HG02970 (cell line): ENCODE measurements at regions not wholly inside any gene's neighbourhood (a gene's known extent, or its start where the extent isn't known, plus 50 kb on each side); places are given as distances from the start of the nearest gene placed in this dataset.
"Not testable (repeated sequence)": the region's sequence is repeated elsewhere in the genome, so short reads cannot be mapped to it uniquely, and the experiment has no call there.

Experiments used
- ATAC-seq: cut with Tn5 transposase; IDR thresholded peaks from one replicate; pipeline ENCODE4 v1.9.1; 2021; ENCODE audit warnings: mild to moderate bottlenecking, moderate library complexity, moderate number of reproducible peaks; ENCODE audit not compliant: unreplicated experiment, low FRiP score

GRCh38 chr2:138423745-138424144, 77.8 kb upstream of the SPOPL start:
- no peak for ATAC-seq

GRCh38 chr2:138424436-138425140, 77.0 kb upstream of the SPOPL start:
- no peak for ATAC-seq

DNA sequence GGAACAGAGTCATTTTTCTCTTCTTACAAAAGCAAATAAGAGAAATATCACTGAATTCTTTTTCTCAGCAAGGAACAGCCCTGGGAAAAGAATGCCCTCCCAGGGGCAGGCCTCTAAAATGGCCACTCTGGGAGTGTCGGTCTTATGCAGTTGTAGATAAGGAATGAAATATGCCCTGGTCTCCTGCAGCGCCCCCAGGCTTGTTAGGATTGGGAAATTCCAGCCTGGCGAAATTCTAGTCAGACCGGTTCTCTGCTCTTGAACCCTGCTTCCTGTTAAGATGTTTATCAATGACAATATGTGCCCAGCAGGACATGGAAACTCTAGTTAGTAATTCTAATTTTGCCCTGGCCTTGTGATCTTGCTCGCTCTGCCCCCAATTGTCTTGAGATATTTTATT, 75.5 kb upstream of the SPOPL start:
- not testable (repeated sequence) for ATAC-seq

GRCh38 chr2:138428710-138429440, 72.7 kb upstream of the SPOPL start:
- ATAC-seq, result no peak

DNA sequence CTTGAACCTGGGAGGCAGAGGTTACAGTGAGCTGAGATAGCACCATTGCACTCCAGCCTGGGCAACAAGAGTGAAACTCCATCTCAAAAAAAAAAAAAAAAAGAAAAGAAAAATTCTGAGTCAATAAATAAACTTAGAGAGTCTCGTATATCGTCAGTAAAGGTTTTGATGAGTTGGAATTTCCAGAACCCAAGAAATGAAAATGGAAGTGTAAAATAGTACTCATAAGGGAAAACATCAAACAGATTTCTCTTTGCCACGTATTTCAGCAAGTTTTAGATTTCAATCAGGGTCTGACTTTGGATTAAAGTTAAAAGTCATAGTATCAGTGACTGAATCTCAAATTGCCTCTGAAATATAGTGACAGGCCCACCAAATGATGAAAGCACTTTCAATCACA, 71.4 kb upstream of the SPOPL start:
- no peak for ATAC-seq

DNA sequence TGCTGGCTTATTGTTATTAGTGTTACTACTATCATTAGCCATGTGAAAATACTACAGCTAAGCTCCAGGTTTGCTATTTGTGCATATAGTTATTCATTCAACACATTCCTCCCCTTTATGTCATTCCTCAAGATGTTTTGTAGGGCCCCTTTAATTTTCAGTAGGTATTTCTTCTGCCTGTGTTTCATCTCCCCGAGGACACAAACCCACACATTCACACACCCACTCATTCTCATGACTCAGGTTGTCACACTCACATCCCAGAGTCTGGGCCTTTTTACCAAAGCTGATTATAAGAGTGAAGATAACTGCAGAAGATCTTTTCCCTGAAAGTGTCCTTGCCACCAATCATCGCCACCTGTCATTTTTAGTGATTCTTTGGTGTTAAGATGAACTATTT, 68.6 kb upstream of the SPOPL start:
- no peak for ATAC-seq

GRCh38 chr2:138433995-138434951, 67.3 kb upstream of the SPOPL start:
- no peak for ATAC-seq

- no peak for ATAC-seq
Measured at GRCh38 chr2:138435701-138436100, 65.9 kb upstream of the SPOPL start.

DNA sequence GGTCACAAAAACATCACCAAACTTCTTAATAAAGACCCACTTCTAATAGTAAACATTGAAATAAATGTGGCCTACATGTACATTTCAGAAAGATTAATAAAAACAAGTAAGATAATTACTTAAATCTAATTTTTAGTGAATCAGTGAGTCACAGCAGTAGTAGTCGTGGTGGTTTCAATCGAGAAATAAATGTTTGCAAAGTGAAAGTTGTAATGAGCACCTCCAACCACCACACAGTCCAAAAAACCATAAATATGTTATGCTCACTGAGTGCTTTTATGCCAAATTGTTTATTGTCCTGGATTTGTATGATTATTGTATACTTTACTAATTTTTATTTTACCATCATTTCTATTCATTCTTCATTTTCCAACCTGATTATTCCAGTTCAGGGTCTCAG, 61.8 kb upstream of the SPOPL start:
- ATAC-seq, result no peak

GRCh38 chr2:138440759-138441158, 60.8 kb upstream of the SPOPL start:
- no peak for ATAC-seq

- ATAC-seq, result no peak
Measured at GRCh38 chr2:138441916-138442315, 59.7 kb upstream of the SPOPL start.

DNA sequence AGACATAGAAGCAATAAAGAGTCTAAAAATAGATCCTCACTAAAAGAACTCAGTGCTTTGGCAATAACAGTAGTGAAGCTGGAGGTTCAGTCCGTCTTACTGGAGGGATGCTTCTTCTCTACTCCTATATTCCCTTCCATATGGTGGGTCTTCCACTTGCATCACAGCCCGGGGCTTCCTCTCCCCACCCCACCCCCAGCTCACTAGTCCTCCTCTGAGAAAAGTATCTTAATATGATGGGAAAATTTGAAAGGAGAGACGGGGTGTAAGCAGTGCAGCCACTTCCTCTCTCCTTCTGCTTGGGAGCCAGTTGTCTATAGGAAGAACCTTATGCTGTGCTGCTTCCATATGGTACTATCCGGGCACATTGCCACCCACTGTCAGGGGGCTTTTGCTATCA, 57.2 kb upstream of the SPOPL start:
- ATAC-seq, result no peak

GRCh38 chr2:138445227-138445626, 56.3 kb upstream of the SPOPL start:
- no peak for ATAC-seq

DNA sequence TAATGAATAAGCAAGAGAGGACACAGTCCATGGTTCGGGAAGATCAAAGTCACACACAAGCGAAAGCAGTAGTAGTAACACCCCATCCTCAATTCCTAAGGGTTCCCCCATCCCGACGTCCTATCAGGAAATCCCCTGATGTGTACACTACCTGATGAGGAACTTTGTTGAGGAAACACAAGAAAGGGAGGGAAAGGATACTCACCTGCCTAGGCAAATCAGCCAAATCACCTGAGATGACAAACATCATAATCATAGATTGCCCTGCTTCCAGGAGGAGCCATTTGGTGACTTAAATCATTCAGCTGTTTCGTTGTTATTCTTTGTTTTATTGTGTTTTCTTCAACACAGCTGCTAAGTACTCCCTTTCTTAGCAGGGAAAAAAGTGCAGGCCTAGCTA, 55.5 kb upstream of the SPOPL start:
- ATAC-seq, result no peak

DNA sequence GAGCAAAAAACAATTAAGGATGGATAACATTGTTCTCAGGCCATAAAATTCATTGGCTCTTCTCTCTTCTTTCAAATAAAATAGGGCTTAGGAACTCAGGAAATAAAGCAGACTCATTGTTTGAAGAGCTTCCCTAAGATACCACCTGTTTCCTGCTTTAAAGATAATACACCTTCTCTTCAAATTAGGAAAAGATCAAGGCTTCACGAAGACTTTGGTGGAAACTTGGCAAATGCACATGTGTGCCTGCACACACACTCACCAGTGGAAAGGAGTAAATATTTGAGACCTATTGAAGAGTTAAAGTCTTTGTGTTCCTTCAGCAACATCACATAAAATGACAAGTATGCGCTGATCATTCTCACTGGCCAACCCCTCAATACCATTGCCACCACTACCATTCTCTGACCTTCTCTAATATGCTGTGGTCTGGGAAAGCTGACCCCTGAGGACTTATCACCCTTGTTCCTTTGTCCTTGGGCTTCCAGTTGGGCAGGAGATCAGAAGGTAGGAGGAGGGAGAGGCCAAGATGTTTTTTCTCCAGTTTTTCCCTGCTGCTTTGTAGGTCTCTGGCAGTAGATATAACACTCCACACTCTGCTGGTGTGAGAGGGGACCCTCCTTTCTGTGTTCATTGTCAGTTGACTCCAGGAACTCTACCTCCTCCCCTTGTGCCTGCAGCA, 53.5 kb upstream of the SPOPL start:
- ATAC-seq, result no peak
